ENCODE measurements at regions not wholly inside any gene's neighbourhood (a gene's known extent, or its start where the extent isn't known, plus 50 kb on each side); places are given as distances from the start of the nearest gene placed in this dataset.

DNA sequence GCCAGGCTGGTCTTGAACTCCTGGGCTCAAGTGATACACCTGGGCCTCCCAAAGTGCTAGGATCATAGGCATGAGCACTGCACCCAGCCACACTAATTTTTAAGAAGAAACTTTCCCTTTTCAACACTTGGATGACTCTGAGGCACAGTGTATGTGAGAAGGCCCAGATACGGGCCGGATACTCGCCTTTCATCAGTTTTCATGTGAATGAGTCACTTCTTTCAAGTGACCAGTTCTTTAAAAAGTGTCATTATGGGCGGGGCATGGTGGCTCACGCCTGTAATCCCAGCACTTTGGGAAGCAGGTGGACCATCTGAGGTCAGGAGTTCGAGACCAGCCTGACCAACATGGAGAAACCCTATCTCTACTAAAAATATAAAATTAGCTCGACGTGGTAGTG, 120.8 kb downstream of the CTTN start:
- H3K9ac ChIP-seq: no peak overlapping the region
- H4K20me1 ChIP-seq: no peaks in the 10 kb centered on the region; the same call in 1 of the 2 replicates
- H3K4me3 ChIP-seq: no peak overlapping the region
- H3K9me3 ChIP-seq: peaks cover 12% of the 10 kb centered on the region
- peaks cover 48% of the 10 kb centered on the region for H3K4me1 ChIP-seq
- no peaks in the 10 kb centered on the region for H3K36me3 ChIP-seq
- TF ChIP-seq Cebpa-rat (IDR thresholded peaks at IDR 0.05): no peak
- H3K4me2 ChIP-seq: no peak overlapping the region
- H3K27me3 ChIP-seq: no peaks in the 10 kb centered on the region
- H3K27ac ChIP-seq: no peak overlapping the region

DNA sequence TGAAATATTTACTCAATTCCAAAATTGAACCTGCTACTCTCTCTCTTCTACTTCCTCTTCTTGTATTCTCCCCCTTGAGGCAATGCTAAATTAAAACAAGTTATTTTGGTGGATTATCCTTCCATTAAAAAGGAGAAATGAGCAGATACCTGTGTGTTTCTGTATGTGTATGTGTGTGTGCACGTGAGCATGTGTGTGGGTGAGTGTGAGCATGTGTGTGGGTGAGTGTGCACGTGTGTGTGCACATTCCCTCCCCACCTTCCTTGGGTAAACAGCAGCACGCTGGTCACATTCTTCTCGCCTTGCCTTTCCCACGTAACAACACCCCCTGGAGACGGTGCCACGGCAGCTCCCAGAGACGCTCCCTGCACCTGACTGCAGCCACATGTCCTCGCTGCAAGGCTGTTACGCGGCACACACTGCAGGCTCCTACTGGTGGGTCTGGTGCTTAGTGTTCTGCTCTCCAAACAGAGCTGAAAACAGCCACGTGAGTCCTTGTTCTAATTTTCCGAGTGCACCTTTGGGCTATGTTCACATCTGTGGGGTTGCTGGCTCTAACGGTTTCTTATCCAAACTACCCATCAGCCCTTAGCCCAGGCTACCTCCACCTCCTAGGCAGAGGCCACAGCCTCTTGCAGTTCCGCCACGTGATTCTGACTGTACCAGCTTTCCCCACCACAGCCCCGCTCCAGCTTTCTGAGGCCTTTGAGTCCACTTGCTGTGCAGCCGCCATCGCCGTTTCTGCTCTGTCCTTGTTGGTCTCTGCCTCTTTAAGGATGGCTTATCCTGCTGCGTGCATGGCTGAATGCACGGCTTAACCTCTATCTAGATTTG, 123.4 kb downstream of the CTTN start:
- Histone ChIP-seq H3K27ac (no peak overlapping the region), H4K20me1 (no peaks in the 10 kb centered on the region; the same call in 1 of the 2 replicates), H3K27me3 (no peaks in the 10 kb centered on the region), H3K9me3 (0 out of 2 replicates have a peak, but pooled peaks cover 4% of the 10 kb centered on the region), H3K4me1 (peaks cover 43% of the 10 kb centered on the region), H3K4me3 (no peak overlapping the region), H3K4me2 (peak overlapping the region; percentile 48), H3K9ac (no peak overlapping the region), H3K36me3 (no peaks in the 10 kb centered on the region)
- no peak for TF ChIP-seq Cebpa-rat (IDR thresholded peaks at IDR 0.05)

DNA sequence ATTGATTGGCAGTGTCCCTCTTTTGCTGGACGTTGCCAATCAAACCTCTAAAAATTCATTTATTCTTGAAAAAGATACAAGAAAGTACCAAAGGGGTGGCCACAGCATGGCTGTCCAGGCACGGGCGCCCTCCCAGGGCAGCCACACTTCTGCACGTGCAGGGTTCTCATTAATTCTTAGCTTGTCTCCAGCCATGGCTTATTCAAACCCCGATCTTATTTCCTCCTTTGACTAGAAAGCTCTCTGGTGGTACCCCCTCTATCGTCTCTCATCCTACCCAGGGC, 123.9 kb downstream of the CTTN start:
- H3K4me2 ChIP-seq: peak overlapping the region; percentile 48
- H3K4me1 ChIP-seq: peaks cover 43% of the 10 kb centered on the region
- H3K27me3 ChIP-seq: no peaks in the 10 kb centered on the region
- H3K4me3 ChIP-seq: no peak overlapping the region
- no peak overlapping the region for H3K27ac ChIP-seq
- 0 out of 2 replicates have a peak, but pooled peaks cover under 1% of the 10 kb centered on the region for H3K9me3 ChIP-seq
- no peak for TF ChIP-seq Cebpa-rat (IDR thresholded peaks at IDR 0.05)
- H3K36me3 ChIP-seq: no peaks in the 10 kb centered on the region
- no peak overlapping the region for H3K9ac ChIP-seq
- no peaks in the 10 kb centered on the region; the same call in 1 of the 2 replicates for H4K20me1 ChIP-seq

DNA sequence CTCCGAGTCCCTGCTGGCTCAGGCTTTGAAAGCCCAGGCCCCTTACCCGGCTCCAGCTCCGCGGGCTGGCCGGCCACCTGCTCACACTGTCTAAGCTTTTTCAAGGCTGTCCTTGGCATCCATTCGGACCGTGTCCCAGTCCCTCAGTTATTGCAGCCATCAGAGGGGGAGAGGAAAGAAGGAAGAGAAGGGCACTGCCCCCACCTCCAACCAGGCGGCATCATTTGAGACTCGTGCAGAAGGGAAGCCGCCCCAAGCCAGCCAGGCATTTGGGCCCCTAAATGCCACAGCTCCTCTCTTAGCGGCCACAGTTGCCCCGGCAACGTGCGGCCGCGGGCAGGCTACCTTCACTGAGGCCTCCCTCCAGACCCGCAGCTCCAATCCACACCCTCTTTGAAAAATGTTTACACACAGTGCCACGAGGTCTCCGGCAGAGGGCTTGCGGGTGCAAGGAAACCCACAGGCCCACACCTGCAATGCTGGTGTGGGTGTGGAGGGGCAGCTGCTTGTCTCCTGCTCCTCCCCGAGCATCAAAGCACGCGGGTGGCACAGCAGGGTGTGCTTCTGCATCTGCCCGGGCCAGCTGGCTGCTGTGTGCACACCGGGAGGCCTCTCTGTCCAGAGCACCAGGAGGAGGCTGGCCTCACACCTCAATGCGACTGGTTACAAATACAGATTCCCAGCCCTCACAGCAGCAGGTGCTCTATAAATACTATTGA, 124.4 kb downstream of the CTTN start:
- TF ChIP-seq Cebpa-rat (IDR thresholded peaks at IDR 0.05): no peak
- H3K4me2 ChIP-seq: peak overlapping the region; percentile 48

DNA sequence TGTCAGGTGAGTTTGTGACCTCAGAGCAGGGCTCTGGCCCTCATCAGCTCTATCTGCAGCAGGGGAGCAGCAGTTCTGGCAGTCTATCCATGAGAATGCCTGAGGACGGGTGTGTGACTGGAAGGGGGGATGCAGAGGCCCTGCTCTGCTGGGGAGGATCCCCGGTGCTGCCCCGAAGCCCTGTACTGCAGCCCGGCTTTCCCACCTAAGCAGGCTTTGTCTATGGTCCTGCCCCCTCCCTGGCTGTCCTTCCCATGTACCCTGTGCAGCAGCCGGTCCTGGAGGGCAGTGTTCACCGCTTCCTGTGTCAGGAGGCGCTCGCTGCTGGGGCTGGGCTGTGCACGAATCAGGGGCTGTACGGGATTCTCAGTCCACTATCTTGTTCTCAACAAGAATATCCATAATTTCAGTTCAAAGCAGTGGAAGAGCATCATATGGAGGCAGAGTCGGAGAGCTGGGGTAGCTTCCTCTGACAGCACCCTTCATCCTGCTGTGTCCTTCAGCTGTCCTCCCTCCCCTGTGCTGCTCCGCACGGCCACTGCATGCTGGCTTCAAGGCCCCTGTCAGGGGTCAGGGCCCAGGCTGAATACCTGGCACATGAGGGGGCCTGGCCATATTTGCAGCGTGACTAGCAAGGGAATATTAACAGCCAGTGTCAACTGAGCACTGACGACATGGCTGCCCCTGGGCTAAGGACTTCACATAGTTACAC, 125.2 kb downstream of the CTTN start:
- H3K4me2 ChIP-seq: peak overlapping the region; percentile 48

More for the DNA sequence above, 124.4 kb downstream of the CTTN start:
- no peaks in the 10 kb centered on the region for H3K27me3 ChIP-seq
- no peak overlapping the region for H3K27ac ChIP-seq
- peaks cover 43% of the 10 kb centered on the region for H3K4me1 ChIP-seq
- H4K20me1 ChIP-seq: no peaks in the 10 kb centered on the region; the same call in 1 of the 2 replicates
- no peaks in the 10 kb centered on the region for H3K36me3 ChIP-seq
- H3K9me3 ChIP-seq: no peaks in the 10 kb centered on the region
- no peak overlapping the region for H3K9ac ChIP-seq
- H3K4me3 ChIP-seq: no peak overlapping the region

DNA sequence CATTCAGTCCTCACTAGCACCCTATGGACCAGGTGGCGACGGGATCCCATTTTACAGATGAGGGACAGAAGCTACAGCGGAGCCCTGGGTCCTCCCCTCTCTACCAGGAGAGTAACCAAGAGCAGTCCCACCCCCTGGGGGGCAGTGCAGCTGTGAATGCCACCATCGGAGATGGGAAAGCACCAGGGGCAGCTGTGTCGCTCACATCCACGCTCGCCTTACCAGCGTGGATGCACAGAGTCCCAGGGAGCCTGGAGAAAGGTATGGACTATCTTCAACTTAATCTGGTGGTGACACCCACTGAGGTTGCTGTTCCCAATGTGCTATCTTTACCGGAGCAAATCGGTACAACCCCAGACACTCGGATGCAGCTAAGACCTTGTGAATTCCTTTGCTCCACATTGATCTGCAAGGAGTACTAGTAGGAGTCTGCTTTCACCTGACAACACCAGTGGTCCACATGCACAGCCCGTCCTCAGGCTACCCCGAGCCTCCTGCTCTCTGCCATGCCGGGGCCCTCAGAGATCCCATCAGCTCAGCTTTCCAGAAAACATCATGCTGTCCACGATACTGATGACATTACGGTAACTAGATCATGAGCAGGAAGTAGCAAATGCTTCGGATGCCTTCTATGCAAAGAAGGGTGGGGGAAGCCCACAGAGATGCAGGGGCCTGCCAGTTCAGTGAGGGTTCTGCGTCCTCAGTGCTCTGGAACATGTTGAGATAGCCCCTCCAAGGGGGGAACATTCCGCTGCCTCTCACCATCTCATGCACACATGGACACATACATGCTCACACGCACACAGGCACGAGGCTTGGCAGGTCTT, 126.0 kb downstream of the CTTN start:
- Histone ChIP-seq H3K36me3 (no peaks in the 10 kb centered on the region), H3K9ac (no peak overlapping the region), H3K27me3 (no peaks in the 10 kb centered on the region), H4K20me1 (no peaks in the 10 kb centered on the region; the same call in 1 of the 2 replicates), H3K4me2 (no peak overlapping the region), H3K27ac (no peak overlapping the region), H3K9me3 (no peaks in the 10 kb centered on the region), H3K4me1 (peaks cover 43% of the 10 kb centered on the region), H3K4me3 (no peak overlapping the region)
- TF ChIP-seq Cebpa-rat (IDR thresholded peaks at IDR 0.05): no peak

More for the DNA sequence above, 125.2 kb downstream of the CTTN start:
- Histone ChIP-seq H3K9me3 (no peaks in the 10 kb centered on the region), H3K9ac (no peak overlapping the region), H3K27ac (no peak overlapping the region), H3K27me3 (no peaks in the 10 kb centered on the region), H3K4me1 (peaks cover 43% of the 10 kb centered on the region), H3K36me3 (no peaks in the 10 kb centered on the region), H4K20me1 (no peaks in the 10 kb centered on the region; the same call in 1 of the 2 replicates), H3K4me3 (no peak overlapping the region)
- no peak for TF ChIP-seq Cebpa-rat (IDR thresholded peaks at IDR 0.05)

DNA sequence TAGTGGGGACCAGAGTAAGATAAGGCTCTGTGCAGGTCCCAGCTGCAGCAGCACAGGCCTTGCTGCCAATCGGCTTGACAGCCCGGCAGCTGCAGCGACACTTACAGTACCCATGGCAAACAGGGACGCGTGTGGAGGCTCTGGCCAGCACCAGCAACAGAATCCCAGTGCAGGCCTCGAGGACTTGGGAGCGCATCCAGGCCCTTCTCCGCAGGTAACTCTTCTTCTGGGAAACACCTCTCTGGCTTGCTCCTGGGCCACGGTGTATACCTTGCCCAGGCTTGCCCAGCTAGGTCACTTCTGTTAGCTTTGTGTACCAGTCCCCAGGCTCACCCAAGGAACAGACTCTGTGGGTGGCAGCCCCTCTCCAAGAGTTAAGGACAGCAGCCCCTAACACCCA, 126.7 kb downstream of the CTTN start:
- Histone ChIP-seq H4K20me1 (no peaks in the 10 kb centered on the region; the same call in 1 of the 2 replicates), H3K36me3 (no peaks in the 10 kb centered on the region), H3K27ac (no peak overlapping the region), H3K9ac (no peak overlapping the region), H3K4me2 (no peak overlapping the region), H3K27me3 (no peaks in the 10 kb centered on the region), H3K4me1 (peaks cover 43% of the 10 kb centered on the region), H3K9me3 (no peaks in the 10 kb centered on the region), H3K4me3 (no peak overlapping the region)
- no peak for TF ChIP-seq Cebpa-rat (IDR thresholded peaks at IDR 0.05)

DNA sequence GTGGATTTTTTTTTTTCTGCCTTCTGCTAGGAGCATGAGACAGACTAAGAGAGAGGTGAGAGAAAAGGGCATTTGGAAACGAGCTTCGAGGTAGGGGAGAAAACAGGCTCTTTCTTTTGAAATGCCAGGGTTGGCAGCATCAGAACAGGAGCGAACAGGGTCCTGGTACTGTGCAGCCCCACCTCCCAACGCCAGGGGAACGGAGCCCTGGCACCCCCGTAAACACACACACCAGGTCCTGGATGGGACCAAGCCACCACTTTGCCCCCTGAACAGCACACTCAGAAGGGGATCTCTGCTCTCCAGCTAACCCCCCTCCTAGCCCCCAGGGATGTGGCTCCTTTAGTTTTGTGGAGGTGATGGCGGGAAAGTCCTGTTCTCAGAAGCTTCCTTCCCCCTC, 127.1 kb downstream of the CTTN start:
- Histone ChIP-seq H3K36me3 (no peaks in the 10 kb centered on the region), H3K4me1 (peaks cover 42% of the 10 kb centered on the region), H3K4me3 (no peak overlapping the region), H3K27me3 (no peaks in the 10 kb centered on the region), H3K4me2 (no peak overlapping the region), H3K27ac (no peak overlapping the region), H4K20me1 (no peaks in the 10 kb centered on the region; the same call in 1 of the 2 replicates), H3K9me3 (no peaks in the 10 kb centered on the region), H3K9ac (no peak overlapping the region)
- TF ChIP-seq Cebpa-rat (IDR thresholded peaks at IDR 0.05): no peak

Measured in BLaER1 (cell line).